ENCODE measurements at regions not wholly inside any gene's neighbourhood (a gene's known extent, or its start where the extent isn't known, plus 50 kb on each side); places are given as distances from the start of the nearest gene placed in this dataset.
"Not testable (repeated sequence)": the region's sequence is repeated elsewhere in the genome, so short reads cannot be mapped to it uniquely, and the experiment has no call there.

DNA sequence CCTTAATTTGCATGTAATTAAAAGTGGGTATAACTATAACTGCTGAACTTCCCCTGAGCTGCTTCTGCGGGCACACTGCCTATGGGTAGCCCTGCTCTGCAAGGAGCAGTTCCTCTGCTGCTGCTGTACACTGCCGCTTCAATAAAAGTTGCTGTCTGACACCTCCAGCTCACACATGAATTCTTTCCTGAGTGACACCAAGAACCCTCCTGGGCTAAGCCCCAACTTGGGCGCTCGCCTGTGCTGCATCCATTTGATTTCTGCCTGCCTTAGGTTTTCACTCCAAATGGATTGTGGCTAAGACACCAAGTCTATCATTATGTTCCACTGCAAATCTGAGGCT, 215.7 kb downstream of the ANAPC1 start:
- no peak overlapping the region for H3K27ac Mint-ChIP-seq
- H3K27me3 Mint-ChIP-seq (ENCODE audit: low read depth): peaks cover 20% of the 10 kb centered on the region
- no peaks in the 10 kb centered on the region for H3K36me3 Mint-ChIP-seq (ENCODE audit: low read depth)
- H3K9me3 Mint-ChIP-seq: no peaks in the 10 kb centered on the region
- no peak overlapping the region for H3K4me3 Mint-ChIP-seq (ENCODE audit: low read depth)
- DNase-seq (ENCODE audit: low spot score): no peak
- H3K4me1 Mint-ChIP-seq (ENCODE audit: low read depth): peaks cover 3% of the 10 kb centered on the region
- intact Hi-C loops (cut with micrococcal nuclease): loop anchor here (5.0 kb wide), 1 partner anchor 34 kb away; no protein-coding TSS in a partner anchor

DNA sequence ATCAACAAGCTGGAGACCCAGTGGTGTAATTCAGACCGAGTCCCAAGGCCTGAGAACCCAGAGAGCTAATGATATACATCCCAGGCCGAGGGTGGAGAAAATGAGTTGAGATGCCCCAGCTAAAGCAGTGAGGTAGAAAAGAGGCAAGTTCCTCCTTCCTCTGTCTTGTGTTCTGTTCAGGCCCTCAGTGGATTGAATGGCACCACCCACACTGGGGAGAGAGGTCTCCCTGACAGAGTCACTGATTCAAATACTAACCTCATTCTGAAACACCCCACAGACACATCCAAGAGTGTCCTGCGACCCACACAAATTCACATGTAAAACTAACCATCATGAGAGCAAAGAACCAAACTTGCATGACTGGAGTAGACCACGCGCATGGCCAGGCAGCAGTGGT, 215.3 kb downstream of the ANAPC1 start:
- intact Hi-C loops (cut with micrococcal nuclease): loop anchor here (5.0 kb wide), 1 partner anchor 34 kb away; no protein-coding TSS in a partner anchor
- Mint-ChIP-seq H3K27me3 (ENCODE audit: low read depth) (peaks cover 17% of the 10 kb centered on the region), H3K27ac (no peak overlapping the region), H3K4me3 (ENCODE audit: low read depth) (no peak overlapping the region), H3K36me3 (ENCODE audit: low read depth) (no peaks in the 10 kb centered on the region), H3K9me3 (no peaks in the 10 kb centered on the region), H3K4me1 (ENCODE audit: low read depth) (peaks cover 2% of the 10 kb centered on the region)
- no peak for DNase-seq (ENCODE audit: low spot score)

DNA sequence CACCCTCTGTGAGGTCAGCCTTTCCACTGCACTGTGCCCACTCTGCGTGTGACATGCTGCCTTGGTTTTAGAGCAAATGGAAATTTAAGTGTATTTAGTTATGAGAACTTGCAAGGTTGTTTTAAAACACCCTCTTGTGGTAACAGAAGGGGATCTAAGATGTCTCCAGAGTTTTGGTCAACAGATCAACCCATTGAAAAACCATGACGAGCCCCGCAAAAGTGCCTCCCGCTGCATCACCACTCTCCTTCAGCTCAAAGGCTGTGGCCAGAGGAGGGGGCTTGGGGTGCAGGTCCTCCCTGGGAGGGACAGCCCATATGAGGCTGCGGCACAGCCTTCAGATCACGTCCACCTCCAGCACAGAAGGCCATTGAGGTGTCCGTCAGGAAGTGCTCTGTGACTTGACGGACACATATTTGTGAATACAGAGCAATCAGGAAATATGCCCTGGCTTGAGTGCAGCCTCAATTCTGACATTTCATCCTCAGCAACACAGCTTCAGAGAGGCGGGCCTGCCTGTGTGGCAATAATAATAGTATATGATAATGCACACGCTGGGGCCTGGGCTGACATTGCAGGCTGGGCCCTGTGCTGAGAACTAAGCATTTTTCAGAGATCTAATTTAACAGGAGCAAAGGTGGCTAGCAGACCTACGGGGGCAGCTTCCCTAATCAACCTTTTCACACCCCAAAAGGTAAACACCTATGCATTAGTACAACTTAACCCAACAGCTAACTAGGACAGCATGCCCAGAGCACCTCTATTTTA, 213.9 kb downstream of the ANAPC1 start:
- intact Hi-C loops (cut with micrococcal nuclease): loop anchor here (5.0 kb wide), 1 partner anchor 32 kb away; no protein-coding TSS in a partner anchor
- DNase-seq (ENCODE audit: low spot score): no peak
- H3K4me1 Mint-ChIP-seq (ENCODE audit: low read depth): peaks cover 2% of the 10 kb centered on the region
- H3K4me3 Mint-ChIP-seq (ENCODE audit: low read depth): no peak overlapping the region
- no peaks in the 10 kb centered on the region for H3K9me3 Mint-ChIP-seq
- H3K36me3 Mint-ChIP-seq (ENCODE audit: low read depth): no peaks in the 10 kb centered on the region
- peaks cover 15% of the 10 kb centered on the region for H3K27me3 Mint-ChIP-seq (ENCODE audit: low read depth)
- H3K27ac Mint-ChIP-seq: no peak overlapping the region

DNA sequence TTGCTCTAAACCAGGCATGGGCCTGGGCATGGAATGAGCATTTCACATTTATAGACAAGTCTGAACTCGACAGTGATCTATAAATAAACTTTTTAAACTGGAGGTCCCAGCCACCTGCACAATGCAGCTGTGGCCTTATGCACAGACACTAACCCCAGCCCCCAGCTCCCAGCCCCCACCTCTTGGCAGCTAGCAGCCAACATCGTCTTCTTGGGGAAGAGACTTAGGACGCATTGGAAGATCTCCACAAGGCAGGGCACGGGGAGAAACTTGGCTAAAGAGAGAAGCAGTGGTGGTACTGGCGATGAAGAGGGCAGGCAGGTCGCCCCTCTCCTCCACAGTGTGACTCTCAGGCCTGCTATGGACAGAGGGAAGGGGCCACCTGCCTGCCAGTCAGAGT, 213.2 kb downstream of the ANAPC1 start:
- Mint-ChIP-seq H3K27me3 (ENCODE audit: low read depth) (peaks cover 20% of the 10 kb centered on the region), H3K4me1 (ENCODE audit: low read depth) (peaks cover 5% of the 10 kb centered on the region), H3K9me3 (no peaks in the 10 kb centered on the region), H3K27ac (no peak overlapping the region), H3K36me3 (ENCODE audit: low read depth) (no peaks in the 10 kb centered on the region), H3K4me3 (ENCODE audit: low read depth) (no peak overlapping the region)
- intact Hi-C loops (cut with micrococcal nuclease): no loop called here
- no peak for DNase-seq (ENCODE audit: low spot score)

DNA sequence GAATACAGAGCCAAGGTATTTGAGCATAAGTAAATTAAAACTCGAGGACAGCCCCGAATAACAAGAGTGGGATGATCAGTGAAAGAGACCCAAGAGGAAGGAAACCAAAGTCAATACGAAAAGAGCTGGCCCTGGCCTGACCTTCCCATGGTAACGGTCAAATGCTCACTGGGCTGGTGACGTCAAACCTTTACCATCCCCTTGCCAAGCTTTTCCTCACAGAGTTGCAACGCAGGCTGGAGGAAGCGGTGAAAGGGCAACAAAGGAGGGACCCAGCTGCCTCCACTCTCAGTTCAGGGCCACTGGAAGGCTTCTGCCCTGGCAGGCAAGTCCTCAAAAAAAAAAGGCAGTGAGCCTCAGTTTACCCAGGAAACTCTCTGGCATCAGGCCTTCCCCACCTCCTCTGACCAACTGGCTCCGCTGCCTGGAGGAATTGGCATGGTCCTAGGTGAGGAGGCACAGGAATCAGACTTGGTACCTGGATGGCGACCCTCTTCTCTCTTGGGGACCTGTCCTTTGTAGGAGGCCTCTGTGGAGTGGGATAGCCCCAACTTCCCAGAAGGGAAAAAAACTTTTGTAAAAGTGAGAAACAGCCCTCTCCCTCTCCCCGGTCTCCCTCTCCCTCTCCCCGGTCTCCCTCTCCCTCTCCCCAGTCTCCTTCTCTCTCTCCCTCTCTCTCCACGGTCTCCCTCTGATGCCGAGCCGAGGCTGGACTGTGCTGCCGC, 212.4 kb downstream of the ANAPC1 start:
- intact Hi-C loops (cut with micrococcal nuclease): no loop called here
- H3K36me3 Mint-ChIP-seq (ENCODE audit: low read depth): no peaks in the 10 kb centered on the region
- H3K4me3 Mint-ChIP-seq (ENCODE audit: low read depth): no peak overlapping the region
- DNase-seq (ENCODE audit: low spot score): no peak
- H3K27ac Mint-ChIP-seq: no peak overlapping the region
- no peaks in the 10 kb centered on the region for H3K9me3 Mint-ChIP-seq
- H3K27me3 Mint-ChIP-seq (ENCODE audit: low read depth): peaks cover 27% of the 10 kb centered on the region
- H3K4me1 Mint-ChIP-seq (ENCODE audit: low read depth): peaks cover 5% of the 10 kb centered on the region

DNA sequence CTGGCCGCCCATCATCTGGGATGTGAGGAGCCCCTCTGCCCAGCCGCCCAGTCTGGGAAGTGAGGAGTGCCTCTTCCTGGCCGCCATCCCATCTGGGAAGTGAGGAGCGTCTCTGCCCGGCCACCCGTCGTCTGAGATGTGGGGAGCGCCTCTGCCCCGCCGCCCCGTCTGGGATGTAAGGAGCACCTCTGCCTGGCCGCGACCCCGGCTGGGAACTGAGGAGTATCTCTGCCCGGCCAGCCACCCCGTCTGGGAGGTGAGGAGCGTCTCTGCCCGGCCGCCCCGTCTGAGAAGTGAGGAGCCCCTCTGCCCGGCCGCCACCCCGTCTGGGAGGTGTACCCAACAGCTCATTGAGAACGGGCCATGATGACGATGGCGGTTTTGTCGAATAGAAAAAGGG, 211.4 kb downstream of the ANAPC1 start:
- peaks cover 32% of the 10 kb centered on the region for H3K27me3 Mint-ChIP-seq (ENCODE audit: low read depth)
- H3K27ac Mint-ChIP-seq; H3K4me3 Mint-ChIP-seq (ENCODE audit: low read depth); H3K36me3 Mint-ChIP-seq (ENCODE audit: low read depth); intact Hi-C loops (cut with micrococcal nuclease); H3K9me3 Mint-ChIP-seq; DNase-seq (ENCODE audit: low spot score); H3K4me1 Mint-ChIP-seq (ENCODE audit: low read depth): not testable (repeated sequence)

DNA sequence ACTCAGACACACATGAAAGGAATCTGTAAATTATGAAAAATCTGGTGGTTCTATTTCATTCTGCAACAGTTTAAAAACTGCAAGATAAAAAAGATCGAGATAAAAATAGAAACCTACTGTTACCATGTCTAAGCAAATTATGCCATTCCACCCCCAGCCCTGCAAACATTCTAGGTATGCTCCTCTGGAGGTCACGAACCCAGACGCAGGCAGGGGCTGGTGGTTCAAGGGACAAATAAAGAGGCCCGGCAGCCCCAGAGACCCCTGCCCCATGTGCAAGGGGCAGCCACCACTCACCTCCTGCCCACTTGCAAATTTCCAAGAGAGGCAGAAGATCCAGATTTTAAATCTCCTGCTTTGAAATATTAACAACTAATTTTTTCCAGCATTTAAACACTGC, 210.5 kb downstream of the ANAPC1 start:
- Mint-ChIP-seq H3K4me3 (ENCODE audit: low read depth) (no peak overlapping the region), H3K9me3 (no peaks in the 10 kb centered on the region), H3K27ac (no peak overlapping the region), H3K36me3 (ENCODE audit: low read depth) (no peaks in the 10 kb centered on the region), H3K4me1 (ENCODE audit: low read depth) (peaks cover 5% of the 10 kb centered on the region), H3K27me3 (ENCODE audit: low read depth) (peaks cover 29% of the 10 kb centered on the region)
- intact Hi-C loops (cut with micrococcal nuclease): no loop called here
- no peak for DNase-seq (ENCODE audit: low spot score)

DNA sequence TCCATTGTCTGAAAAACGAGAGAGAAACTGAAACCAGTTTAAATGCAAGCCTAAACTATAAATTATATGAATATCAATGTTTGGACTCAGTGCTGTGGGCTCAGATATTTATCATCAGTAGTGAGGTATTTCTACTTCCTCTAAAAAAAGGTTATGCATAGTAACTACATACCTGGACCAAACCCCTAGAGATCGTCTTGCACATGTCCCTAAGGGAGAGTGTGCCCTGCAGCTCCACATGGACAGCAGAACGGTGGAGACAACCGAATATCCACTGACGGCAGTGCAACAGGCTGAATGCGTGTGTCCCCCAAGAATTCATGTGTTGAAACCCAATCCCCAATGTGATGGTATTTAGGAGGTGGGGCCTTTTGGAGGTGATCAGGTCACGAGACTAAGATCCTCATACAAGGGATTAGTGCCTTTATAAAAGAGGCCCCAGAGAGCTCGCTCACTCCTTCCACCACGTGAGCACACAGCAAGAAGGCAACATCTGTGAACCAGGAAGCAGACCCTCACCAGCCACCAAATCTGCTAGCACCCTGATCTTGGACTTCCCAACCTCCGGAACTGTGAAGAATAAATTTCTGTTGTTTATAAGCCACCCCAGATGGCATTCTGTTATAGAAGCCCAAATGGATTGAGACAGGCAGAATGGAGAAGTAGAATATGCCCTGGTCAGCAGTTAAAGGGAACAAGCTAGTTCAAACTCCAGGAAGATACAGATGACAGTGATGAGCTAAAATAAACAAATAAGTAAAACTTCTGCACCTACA, 208.4 kb downstream of the ANAPC1 start:
- peaks cover 34% of the 10 kb centered on the region for H3K27me3 Mint-ChIP-seq (ENCODE audit: low read depth)
- H3K4me1 Mint-ChIP-seq (ENCODE audit: low read depth): peaks cover 6% of the 10 kb centered on the region
- no peaks in the 10 kb centered on the region for H3K36me3 Mint-ChIP-seq (ENCODE audit: low read depth)
- H3K9me3 Mint-ChIP-seq: no peaks in the 10 kb centered on the region
- intact Hi-C loops (cut with micrococcal nuclease): no loop called here
- H3K4me3 Mint-ChIP-seq (ENCODE audit: low read depth): no peak overlapping the region
- DNase-seq (ENCODE audit: low spot score): no peak
- H3K27ac Mint-ChIP-seq: no peak overlapping the region

DNA sequence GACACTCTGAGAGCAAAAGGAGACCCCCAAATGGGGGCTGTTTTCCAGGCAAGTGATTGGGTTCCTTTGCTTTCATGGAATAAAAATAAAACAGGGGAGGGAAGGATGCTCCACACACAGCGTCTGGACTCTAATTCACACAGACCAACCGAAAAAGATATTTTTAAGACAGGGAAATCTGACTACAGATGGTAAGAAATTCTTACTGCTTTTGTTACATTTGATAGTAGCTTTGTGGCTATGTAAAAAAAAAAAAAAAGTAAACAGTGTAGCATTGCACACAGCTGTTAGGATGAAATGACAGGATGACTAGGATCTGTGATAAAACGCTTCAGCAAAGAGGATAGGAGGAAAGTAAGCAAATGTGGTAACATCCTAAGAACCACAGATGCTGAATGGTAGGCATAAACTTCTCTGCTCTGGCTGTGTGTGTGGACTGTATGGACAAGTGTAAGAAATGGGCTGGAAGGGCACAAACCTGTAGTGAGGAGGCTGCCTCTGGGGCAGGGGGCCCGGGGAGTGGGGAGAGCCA, 207.6 kb downstream of the ANAPC1 start:
- no peak for DNase-seq (ENCODE audit: low spot score)
- Mint-ChIP-seq H3K36me3 (ENCODE audit: low read depth) (no peaks in the 10 kb centered on the region), H3K27ac (no peak overlapping the region), H3K9me3 (no peaks in the 10 kb centered on the region), H3K27me3 (ENCODE audit: low read depth) (peaks cover 37% of the 10 kb centered on the region), H3K4me1 (ENCODE audit: low read depth) (peaks cover 6% of the 10 kb centered on the region), H3K4me3 (ENCODE audit: low read depth) (no peak overlapping the region)
- intact Hi-C loops (cut with micrococcal nuclease): no loop called here

DNA sequence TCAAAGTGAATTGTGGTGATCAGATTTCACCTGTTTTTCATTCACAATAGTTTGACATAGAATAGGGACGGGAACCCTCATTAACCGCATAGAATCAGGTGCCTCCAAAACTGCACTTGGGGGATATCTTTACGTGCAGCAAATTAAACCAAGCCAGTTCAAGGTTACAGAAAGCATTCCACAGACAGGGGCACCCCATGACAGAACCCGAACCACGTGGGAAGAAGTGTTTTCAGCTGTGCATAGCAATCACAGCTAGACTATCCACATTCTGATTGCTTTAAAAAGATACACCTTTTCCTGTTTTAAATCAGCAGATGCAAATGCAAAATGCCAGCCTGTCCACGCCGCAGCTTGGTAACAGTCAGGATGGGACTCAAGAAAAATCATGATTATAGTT, 205.8 kb downstream of the ANAPC1 start:
- Mint-ChIP-seq H3K4me1 (ENCODE audit: low read depth) (peaks cover 6% of the 10 kb centered on the region), H3K9me3 (no peaks in the 10 kb centered on the region), H3K4me3 (ENCODE audit: low read depth) (no peak overlapping the region), H3K36me3 (ENCODE audit: low read depth) (no peaks in the 10 kb centered on the region), H3K27ac (no peak overlapping the region), H3K27me3 (ENCODE audit: low read depth) (peaks cover 42% of the 10 kb centered on the region)
- intact Hi-C loops (cut with micrococcal nuclease): no loop called here
- no peak for DNase-seq (ENCODE audit: low spot score)

DNA sequence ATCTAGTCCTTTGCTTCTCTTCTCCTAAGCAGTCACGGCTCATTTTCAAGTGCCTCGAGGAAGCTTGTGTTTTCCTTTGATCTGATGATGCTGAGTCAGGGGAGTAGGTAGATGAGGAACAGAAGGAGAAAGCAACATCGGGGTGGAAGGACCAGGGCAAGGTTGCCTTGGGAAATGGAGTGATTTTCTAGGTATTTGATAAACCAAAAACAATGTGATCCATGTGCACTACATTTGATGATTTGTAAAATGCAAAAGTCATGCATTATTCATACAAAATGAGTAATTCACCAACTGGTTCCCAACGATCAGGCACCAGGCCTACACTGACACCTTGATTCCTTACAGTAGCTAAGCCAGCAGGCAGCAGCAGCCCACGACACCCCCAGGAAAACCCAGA, 205.3 kb downstream of the ANAPC1 start:
- Mint-ChIP-seq H3K27ac (no peak overlapping the region), H3K4me3 (ENCODE audit: low read depth) (no peak overlapping the region), H3K27me3 (ENCODE audit: low read depth) (peaks cover 45% of the 10 kb centered on the region), H3K9me3 (no peaks in the 10 kb centered on the region), H3K36me3 (ENCODE audit: low read depth) (no peaks in the 10 kb centered on the region), H3K4me1 (ENCODE audit: low read depth) (peaks cover 6% of the 10 kb centered on the region)
- no peak for DNase-seq (ENCODE audit: low spot score)
- intact Hi-C loops (cut with micrococcal nuclease): no loop called here

DNA sequence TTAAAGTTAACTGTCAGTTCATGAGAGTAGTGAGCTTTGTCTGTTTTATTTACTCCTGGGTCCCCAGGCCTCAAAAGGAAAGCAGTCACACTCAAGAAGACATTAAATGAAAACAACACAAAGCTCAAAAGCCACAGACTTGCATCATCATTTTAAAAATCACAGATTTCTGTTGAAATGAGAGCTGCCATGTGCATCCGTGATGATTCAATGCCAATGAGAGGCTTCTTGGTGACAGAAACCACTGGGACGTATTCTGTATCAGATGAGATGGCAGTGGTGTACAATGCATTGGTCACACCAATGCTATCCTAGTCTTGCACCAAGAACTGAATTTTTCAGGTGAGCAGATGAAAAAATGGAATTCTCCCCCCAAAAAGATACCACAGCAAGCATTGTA, 204.8 kb downstream of the ANAPC1 start:
- H3K27ac Mint-ChIP-seq: no peak overlapping the region

DNA sequence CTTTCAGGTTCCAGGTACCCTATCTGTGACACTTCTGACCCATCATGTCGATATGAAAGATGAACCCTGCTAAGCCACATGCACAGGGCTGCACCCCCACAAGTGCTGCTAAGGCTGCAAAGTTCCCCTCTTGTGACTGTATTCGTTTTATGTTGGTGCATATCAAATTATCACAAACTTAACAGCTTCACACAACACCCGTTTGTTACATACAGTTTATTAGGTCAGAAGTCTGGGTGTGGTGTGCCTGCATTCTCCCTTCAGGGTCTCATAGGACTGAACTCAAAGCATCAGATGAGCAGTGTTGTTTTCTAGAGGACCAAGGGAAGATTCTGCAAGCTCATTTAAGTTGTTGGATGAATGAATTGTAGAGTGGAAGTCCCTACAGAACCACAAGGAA, 199.4 kb downstream of the ANAPC1 start:
- Mint-ChIP-seq H3K36me3 (ENCODE audit: low read depth) (no peaks in the 10 kb centered on the region), H3K9me3 (no peaks in the 10 kb centered on the region), H3K27ac (no peak overlapping the region), H3K27me3 (ENCODE audit: low read depth) (peaks cover 39% of the 10 kb centered on the region), H3K4me3 (ENCODE audit: low read depth) (no peak overlapping the region), H3K4me1 (ENCODE audit: low read depth) (no peaks in the 10 kb centered on the region)
- DNase-seq (ENCODE audit: low spot score): no peak
- intact Hi-C loops (cut with micrococcal nuclease): no loop called here

More for the DNA sequence above, 204.8 kb downstream of the ANAPC1 start:
- H3K27me3 Mint-ChIP-seq (ENCODE audit: low read depth): peaks cover 46% of the 10 kb centered on the region
- no peak overlapping the region for H3K4me3 Mint-ChIP-seq (ENCODE audit: low read depth)
- H3K4me1 Mint-ChIP-seq (ENCODE audit: low read depth): peaks cover 6% of the 10 kb centered on the region
- DNase-seq (ENCODE audit: low spot score): no peak
- intact Hi-C loops (cut with micrococcal nuclease): no loop called here
- no peaks in the 10 kb centered on the region for H3K9me3 Mint-ChIP-seq
- H3K36me3 Mint-ChIP-seq (ENCODE audit: low read depth): no peaks in the 10 kb centered on the region
